ENCODE measurements at regions not wholly inside any gene's neighbourhood (a gene's known extent, or its start where the extent isn't known, plus 50 kb on each side); places are given as distances from the start of the nearest gene placed in this dataset.

DNA sequence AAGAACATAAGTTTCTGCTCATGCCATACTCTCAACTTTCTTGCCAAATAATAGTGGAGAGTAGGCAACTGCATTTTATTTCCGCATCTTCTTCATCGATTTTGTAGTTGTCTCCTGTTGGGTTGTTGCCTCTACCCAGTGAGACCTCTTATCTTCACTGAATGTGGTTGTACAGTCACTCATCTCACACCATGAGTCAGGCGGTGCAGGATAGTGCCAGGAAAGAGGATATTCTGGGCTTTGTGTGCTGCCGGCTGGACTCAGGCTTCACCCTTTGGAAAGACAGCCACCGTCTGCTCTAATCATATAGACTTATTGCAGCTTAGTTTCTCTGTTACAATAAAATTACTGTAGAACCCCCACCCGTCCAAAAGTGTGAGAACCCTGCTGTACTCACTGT lies 154.3 kb upstream of the USP24 start:
- no peak for DNase-seq

DNA sequence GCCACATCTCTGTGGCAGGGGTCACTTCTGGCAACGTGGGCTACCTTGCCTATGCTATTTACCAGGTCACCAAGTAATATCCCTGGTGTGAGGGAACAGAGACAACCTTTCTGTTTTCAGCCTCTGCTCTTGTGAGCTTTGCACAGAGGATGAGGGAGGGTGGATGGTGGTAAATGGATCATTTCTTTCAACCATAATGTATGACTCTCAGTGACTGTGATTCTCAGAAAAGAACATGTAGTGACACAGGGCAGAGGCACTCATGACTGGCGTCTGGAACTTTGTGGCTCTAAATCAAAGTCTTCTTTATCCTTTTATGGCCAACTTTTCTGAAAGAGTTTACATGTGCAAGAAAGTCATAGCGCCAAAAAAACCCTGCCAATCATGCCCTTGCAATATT lies 153.5 kb upstream of the USP24 start:
- DNase-seq, result no peak

DNA sequence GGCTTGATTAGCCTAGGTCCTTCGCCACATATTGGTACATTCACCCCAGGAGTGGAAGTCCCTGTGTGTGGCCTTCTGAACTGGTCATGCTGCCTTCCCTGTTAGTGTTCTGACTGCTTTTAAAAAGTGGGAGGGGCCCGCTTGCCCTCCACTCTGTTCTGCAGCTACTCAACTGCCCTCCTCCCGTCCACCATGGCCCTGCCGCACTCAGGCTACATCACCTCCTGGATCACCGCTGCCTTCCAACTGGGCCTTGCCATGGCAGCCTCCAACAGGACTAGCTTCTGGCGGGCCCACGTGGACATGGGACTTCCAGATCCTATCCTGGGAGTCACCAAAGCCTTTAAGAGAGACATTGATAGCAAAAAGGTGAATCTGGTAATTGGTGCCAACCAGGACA lies 152.1 kb upstream of the USP24 start:
- DNase-seq, result no peak

DNA sequence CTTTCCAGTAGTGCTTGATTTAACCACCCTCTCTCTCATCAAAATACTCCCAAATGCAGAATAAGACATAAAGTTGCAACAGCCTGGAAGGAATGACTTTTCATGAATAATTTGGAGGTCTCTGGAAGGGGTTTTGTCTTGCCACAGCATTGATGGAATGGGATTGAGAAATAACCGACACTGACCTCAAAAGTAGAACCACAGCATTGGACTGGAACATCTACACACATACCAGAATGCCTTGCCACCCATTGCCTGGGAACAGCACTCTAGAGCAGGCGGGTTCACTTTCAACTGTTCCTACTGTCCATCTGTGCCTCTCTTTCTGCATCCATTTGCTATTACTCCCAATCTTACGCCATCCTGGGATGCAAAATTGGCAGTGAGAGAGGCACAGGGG lies 149.1 kb upstream of the USP24 start:
- DNase-seq, result no peak

DNA sequence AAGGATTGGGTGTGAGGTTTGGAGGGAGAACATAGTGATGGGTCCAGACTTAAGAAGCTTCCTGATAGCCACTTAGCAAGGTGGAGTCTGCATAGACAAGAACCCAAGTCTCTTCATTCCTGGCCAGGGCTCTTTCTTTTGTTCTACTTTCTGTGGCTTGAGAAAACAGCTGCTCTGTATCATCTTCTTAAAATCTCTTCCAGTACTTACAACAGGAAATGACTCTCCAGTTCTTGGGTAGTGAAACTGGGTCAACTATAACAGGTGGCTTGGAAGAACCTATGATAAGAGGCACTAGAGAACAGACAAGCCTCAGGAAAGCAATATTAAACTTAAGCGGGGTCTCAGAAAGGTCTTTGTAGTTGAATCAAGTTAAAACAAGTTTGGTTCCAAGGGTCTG lies 148.1 kb upstream of the USP24 start:
- no peak for DNase-seq

DNA sequence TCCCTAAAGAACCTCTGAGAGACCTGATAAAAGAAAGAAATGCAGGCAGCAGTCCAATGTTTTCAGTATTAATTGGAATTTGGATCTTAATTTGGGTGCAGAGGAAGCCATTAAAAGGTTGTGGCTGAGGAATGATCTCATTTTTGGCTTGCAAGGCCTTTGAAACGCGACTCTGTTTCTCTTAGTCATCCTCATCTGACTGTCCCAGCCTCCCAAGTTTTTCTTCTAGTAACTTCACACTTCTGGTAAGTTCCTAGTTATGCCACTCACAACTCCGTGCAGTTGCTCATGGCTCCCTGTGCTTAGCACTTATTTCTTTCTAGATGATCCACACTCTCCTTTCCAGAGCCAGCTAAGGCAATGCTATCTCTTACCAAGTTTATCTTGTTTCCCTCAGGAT lies 147.4 kb upstream of the USP24 start:
- no peak for DNase-seq

DNA sequence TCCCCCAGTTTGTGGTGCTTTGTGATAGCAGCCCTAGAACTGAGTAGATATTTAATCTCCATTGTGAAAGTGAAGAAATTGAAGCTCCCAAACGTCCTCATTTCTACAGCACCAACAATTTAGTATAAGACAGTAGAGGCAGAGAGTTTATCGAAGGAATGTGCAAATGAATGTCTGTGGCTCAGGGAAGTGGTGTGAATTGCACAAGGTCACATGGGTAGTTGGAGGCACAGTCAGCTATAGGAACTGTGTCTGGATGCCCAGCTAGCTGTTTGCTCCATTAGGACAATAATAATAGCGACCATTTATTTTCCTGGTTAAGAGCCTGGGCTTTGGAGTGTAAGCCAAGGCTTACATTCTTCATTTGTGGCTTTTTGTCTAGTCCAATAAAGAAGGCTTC lies 144.4 kb upstream of the USP24 start:
- DNase-seq, result no peak

DNA sequence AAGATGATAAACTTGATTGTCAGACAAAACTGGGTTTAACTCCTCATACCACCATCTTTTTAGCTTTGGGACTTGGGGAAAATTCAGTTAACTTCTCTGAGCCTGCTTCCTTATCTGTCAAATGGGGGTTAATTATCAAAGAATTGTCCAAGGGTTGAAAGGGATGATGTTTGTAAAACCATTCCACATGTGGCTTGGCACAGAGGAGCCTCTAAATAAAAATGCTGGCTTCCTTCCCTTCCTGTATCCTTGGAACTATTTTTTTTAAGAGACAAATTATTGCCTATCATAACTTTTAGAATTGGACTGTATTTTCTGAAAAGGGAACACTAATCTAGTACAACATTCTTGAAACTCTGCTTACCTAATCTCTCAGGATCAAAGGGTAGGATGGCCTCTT lies 143.4 kb upstream of the USP24 start:
- DNase-seq, result no peak

DNA sequence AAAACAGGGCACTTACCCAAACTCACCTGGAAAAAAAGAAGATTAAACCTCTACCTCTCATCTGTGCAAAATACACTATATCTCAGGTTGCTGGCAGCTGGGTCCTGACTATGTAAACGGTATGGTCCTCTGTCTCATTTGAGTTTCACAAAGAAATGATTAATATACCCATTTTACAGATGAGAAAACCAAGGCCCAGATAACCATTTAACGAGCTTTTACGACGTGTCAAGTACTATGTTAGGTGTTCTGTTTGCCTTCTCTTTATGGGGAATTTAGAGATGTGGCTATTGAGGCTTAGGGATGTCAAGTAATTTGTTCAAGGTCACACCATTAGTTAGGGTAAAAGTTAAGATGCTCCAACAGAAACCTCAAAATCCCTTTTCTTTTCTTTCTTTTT lies 140.4 kb upstream of the USP24 start:
- DNase-seq, result no peak

DNA sequence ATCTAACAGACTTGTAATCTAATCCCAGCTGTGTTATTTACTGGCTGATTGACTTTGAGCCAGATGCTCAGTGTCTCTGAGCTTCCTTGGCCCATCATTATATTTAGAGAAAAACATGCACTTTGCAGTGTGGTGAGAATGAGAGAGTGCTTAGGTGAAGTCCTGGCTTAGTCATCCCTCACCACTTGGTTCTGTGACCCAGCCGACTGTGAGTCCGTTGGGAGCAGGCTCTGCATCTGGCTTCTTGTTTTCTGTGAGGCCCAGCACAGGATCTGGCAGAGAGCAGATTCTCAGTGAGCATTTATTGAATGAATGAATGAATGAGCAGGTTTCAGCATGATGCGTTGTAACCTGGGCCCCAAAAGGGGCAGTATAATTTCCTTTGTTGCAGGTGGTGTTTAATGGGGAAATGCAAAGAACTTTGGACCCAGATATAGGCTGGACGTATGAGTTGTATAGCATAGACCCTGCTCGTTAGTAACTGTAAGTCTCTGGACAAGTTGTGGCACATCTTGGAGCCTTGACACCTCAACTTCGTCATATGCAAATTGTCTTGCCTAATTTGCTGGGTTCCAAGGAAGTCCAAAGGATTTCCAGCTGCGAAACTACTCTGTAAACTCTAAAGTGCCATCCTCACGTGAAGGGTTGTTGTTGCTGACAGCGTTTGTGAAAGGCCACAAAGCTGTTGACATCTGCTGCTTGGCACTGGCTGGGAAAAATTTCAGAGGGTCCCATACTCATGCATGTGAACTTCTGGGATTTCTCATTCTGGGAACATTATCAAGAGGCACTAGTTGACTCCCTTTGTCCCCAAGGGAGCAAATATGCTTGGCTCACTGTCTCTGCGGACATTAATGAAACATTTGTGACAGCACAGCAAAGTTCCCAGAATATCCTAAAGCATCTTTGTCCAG lies 138.8 kb upstream of the USP24 start:
- no peak for DNase-seq

DNA sequence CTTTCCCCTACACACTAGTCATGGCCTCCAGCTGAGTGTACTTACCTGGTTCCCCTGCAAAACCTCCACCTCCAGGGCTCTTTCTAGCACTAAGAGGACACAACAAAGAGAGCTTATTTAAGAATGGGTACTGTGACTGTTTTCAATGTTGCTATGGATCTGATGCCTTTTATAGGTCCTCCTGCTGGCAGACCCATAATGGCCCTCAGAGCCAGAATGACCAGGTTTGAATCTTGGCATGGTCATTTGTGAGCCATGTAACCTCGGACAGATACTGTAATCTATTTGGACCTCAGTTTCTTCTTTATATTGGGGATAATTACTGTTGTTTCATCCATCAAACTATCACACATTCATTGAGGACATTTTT lies 137.6 kb upstream of the USP24 start:
- DNase-seq, result no peak

DNA sequence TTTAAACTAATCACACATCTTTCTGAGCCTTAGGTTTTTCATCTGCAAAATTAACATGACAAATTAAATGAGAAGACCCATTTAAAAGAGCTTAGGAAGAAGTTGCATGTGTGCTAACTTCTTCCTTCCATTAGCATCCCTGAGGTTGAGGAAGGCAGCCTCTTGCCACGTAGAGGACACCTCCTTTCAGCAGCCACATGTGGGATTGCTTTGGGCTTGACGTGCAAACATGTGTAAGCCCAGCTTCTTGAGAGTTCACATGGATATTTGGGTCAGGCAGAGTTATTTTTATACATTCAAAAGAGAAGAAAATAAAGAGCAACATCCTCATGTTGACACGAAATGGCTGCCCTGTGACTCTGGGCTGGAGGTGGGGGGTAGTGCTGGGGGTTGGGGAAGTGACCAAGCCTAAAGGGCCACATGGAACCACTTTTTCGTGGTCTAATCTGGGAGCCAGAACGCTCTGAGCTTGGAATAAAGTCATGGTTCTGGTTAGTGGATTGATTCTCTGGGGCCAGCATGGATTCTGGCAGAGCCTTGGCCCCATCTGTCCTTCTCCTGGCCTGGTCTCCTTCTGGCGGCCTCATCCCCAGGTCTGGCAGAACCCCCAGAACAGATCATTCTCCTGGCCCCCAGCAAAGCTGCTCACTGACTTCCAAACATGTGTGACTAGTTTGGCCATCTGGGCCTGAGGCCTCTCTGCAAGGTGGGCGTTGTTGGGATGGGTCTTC lies 137.1 kb upstream of the USP24 start:
- DNase-seq, result no peak

DNA sequence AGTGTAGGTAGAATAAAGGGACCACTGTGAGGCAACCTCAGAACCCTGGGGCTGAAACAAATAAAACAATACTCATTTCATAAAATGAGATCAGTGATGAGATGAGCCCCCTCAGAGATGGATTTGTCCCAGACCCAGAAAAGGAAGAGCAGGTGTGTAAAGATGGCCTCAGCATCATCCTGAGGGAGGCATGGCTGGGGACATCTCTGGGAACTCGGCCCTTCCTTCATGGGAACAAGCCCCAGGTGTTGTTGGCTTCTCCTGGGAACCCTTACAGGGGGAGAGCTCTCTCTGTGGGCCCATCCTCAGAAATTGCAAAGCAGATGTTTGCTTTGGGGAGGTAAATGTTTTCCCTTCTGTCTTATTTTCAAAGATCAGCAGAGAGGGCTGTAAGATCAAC lies 133.2 kb upstream of the USP24 start:
- DNase-seq, result no peak

DNA sequence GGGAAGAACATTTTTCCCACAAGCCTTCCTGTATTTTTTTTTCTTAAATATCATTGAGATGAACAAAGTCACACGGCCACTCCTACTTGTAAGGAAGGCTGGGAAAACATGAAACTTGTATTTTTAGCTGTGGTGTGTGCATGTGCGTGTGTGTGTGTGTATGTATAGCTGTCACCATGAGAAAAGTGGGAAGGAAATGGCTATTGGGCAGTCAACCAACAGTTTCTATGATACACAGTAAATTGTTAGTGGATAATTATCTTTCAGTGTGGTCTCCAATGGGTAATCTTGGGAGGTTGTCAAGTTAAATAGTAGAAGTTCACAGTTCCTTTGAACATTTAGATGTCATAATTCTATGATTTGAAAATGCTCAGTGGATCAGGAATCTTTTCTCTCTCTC lies 132.7 kb upstream of the USP24 start:
- no peak for DNase-seq

DNA sequence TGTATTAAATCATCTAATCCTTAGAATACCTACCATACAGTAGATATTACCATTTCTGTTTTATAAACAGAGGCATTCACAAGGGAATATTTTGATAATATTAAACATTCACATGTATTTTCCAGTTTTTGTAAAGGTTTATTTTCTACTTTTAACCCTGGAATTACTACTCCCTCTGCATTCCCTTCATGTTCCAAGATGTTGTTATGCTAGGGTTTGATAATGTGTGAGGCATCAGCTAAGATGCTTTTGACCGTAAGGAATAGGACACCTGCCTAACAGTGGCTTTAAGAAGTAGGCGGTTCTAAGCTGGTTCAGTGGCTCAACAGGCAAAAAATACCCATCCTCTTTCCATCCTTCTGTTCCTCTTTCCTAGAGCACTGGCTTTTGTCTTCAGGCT lies 131.9 kb upstream of the USP24 start:
- DNase-seq, result no peak

DNA sequence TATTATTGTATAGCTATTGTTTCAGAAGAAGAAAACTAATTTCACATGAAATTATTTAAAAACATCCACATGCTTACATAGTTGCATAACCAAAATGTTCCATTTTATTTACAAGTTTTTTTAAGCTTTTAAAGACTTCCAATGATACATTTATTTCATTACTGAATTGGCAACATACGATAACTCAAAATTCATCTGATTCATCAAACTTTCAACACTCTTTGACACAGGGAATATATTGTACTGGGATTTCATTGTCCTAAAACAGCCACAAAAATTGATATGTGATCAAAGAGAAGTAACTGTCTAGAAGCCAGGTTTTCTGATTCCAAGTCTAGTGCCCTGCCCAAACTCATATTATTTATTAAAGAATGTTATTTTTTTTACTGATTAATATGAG lies 131.4 kb upstream of the USP24 start:
- DNase-seq, result no peak

DNA sequence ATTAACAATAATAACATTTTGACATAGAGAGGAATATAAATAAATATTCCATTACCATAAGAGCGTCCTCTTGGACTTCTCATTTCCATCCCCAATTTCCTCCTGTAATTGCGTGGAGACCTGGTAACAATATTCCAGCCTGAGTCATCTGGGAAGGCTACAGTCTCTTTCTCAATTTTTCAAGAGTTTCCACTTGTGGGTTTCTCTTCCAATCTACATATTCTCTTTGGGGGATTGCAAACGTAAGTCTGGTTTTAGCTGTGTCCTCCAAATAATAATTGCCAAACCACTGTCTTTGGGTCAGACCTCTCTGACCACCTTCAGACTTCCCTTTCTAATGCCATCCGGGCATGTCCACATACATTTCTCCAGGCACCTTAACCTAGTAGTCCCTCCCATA lies 124.5 kb upstream of the USP24 start:
- DNase-seq, result no peak

DNA sequence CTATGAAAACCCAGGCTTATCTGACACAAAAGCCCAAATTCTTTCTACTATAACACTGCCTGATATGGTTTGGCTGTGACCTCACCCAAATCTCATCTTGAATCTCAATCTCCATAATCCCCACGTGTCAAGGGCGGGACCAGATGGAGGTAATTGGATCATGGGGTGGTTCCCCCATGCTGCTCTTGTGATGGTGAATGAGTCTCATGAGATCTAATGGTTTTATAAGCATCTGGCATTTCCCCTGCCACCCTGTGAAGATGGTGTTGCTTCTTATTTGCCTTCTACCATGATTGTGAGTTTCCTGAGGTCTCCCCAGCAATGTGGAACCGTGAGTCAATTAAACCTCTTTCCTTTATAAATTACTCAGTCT lies 123.3 kb upstream of the USP24 start:
- DNase-seq, result no peak

DNA sequence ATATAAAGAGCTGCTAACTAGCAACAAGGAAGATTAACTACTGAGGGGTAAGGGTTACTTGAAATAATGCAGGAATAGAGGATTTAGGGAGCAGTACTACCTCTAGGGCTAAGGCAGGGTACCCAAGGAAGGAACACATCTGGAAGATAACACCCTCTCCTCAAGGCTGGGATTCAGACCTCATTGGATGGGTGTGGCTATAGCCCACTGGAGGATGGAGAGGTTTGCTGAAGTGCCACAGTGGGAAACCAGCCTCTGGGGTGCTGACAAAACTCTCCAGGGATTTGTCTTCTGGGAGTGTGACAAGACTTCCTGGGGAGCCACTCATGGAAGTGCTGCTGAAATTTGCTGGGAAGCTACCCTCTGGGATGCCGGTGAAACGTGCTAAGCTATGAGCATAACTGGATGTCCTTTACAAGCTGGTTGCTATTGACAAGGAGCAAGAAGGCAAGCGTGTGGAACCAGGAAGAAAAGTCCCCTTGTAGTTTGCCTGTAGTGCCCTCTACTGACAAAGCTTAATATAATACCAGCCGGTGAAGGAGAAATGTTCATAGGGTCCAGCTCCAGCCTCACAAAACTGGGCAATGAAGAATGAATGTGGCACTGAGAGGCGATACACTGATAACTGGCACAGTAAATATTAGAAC lies 122.8 kb upstream of the USP24 start:
- DNase-seq, result no peak

DNA sequence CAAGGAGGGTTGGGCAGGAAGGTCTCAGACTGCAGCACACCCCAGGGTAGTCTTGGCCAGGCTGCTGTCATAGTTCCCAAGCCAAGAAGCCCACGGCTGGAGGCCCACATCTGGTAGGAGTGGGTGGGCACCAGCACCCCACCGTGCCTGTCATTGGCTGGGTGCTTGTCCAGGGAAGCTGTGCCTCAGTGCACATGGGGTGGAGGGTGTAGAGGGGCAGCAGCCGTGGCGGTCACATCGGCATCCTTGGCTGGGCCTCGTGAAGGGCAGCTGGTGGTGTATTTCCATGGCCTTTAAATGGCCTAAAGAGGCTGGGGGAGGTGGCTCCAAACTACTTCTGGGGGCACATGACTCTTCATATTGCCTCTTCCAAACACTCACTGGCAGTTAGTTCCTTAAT lies 119.6 kb upstream of the USP24 start:
- no peak for DNase-seq

DNA sequence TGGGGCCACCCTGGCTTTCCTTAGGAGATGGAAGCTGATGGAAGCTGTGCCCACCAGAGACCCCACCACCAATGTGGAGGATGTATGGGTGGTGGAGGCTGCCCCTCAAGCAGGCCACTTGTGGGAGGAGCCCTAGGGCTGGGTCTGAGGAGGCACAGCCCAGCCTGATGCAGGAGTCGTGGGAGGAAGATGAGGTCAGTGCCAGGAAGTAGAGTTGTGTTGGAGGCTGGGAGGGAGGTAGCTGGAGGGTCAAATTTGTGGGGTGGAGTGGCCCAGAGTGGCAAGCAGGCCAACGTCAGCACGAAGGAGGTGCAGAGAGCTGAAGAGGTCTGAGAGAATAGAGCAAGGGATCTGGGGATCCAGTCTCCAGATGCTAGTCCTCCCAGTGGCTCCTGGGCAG lies 119.0 kb upstream of the USP24 start:
- no peak for DNase-seq

DNA sequence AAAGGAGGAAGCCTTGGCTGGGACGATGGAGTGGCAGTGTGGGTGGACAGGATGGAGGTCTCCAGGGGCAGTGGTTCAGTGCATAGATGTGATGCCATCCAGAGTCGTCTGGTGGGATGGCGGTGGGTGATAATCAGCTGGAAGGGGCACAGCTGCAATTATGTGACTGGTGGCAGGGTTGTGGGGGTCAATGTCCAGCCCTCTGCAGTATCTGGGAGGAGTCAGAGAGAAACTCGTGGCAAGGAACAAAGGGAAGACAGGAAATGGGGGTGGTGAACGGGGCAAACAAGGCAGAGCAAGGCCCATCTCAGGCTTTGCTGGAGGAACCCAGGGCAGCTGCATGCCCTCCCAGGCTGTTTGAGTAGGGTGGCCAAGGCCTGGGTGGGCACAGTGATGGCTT lies 118.3 kb upstream of the USP24 start:
- DNase-seq, result no peak

DNA sequence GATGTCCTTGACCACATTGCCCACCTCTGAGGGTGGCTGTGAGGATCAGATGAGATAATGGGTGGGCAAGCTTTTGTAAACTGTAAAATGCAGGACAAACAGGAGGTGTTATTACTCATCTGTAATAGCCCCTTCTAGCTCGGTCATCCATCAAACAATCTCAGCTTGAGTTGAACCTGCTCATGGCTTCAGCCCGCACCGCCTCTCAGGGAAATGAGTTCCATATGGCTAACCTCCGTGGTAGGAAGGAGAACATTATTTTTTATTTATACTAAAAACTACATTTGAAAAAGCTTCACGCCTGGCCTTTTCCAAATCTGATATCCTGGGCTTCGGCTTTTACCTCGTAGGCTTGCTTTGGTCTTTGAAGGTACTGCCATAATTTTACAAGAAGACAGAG lies 116.2 kb upstream of the USP24 start:
- DNase-seq, result no peak

DNA sequence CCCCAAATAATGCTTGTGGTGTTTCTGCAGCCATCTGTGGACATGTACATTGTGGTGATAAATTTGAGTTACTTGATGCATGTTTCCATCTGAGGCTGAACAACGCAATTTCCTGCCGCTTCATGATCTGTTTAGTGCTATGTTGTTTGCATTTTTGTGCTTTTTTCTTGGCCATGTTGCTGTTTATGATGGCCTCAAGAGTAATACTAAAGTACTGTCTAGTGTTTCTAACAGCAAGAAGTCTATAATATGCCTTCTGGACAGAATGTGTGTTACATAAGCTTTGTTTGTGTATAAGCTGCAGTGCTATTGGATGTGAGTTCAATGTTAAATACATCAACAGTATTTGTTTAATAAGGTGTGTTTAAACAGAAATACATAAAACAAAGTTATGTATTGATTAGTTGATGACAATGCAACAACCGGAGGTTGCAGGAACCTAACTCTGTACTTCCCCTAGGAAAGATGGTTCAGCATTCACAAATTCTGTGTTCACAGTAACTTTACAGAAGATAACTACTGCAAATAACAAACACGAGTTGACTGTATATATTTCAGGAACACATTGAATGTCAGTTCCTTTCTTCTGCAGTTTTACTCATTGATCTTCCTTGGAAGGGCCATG lies 114.8 kb upstream of the USP24 start:
- no peak for DNase-seq

All from activated naive CD4-positive, alpha-beta T cell treated with anti-CD3 and anti-CD28 coated beads, Interleukin-2, amount 50 U/mL, for 16 hours (primary cell).